ENCODE measurements at regions not wholly inside any gene's neighbourhood (a gene's known extent, or its start where the extent isn't known, plus 50 kb on each side); places are given as distances from the start of the nearest gene placed in this dataset.

- no TSS peak for BruUV-seq (replicated peaks)
- no peak overlapping the region for H3K27ac ChIP-seq
- ChIA-PET POLR2A (ENCODE audit: unreplicated experiment) (no interaction called here), CTCF (no interaction called here)
- no peaks in the 10 kb centered on the region for H3K4me1 ChIP-seq (replicated peaks; ENCODE audit: insufficient read depth)
- H3K27me3 ChIP-seq (ENCODE audit: insufficient read depth, low read depth): no peaks in the 10 kb centered on the region
- no peak overlapping the region for H3K4me2 ChIP-seq
- no peaks in the 10 kb centered on the region for H3K36me3 ChIP-seq (ENCODE audit: low read depth)
- H3K9me2 ChIP-seq (ENCODE audit: insufficient read depth): no peaks in the 10 kb centered on the region
- H3K4me3 ChIP-seq: no peak overlapping the region
- no peaks in the 10 kb centered on the region for H3F3A ChIP-seq (ENCODE audit: insufficient read depth, low read depth)
- H2AFZ ChIP-seq: no peak overlapping the region
- no peaks in the 10 kb centered on the region for H4K20me1 ChIP-seq (ENCODE audit: insufficient read depth)
- TF ChIP-seq EZH2 (IDR thresholded peaks at IDR 0.05; ENCODE audit: low read depth): no peak
- TF ChIP-seq CTCF (conservative IDR thresholded peaks at IDR 0.05): no peak
- no peak for DNase-seq
- intact Hi-C loops (cut with micrococcal nuclease; ENCODE audit: unreplicated experiment): no loop called here
- H3K79me2 ChIP-seq (ENCODE audit: low read depth): no peaks in the 10 kb centered on the region
- no peaks in the 10 kb centered on the region for H3K9me3 ChIP-seq (ENCODE audit: insufficient read depth, low read depth)
Measured at GRCh38 chr11:100631316-100631715, 55.8 kb upstream of the ARHGAP42 start.

GRCh38 chr11:100632941-100633452 is 54.1 kb upstream of the ARHGAP42 start:
- Histone ChIP-seq H2AFZ (no peak overlapping the region), H3K27ac (no peak overlapping the region), H3K9me3 (ENCODE audit: insufficient read depth, low read depth) (no peaks in the 10 kb centered on the region), H3K79me2 (ENCODE audit: low read depth) (no peaks in the 10 kb centered on the region), H3F3A (ENCODE audit: insufficient read depth, low read depth) (no peaks in the 10 kb centered on the region), H3K4me1 (replicated peaks; ENCODE audit: insufficient read depth) (no peaks in the 10 kb centered on the region), H3K9me2 (ENCODE audit: insufficient read depth) (no peaks in the 10 kb centered on the region), H3K36me3 (ENCODE audit: low read depth) (no peaks in the 10 kb centered on the region), H3K27me3 (ENCODE audit: insufficient read depth, low read depth) (no peaks in the 10 kb centered on the region), H4K20me1 (ENCODE audit: insufficient read depth) (no peaks in the 10 kb centered on the region), H3K4me3 (no peak overlapping the region), H3K4me2 (no peak overlapping the region)
- intact Hi-C loops (cut with micrococcal nuclease; ENCODE audit: unreplicated experiment): no loop called here
- POLR2A ChIA-PET (ENCODE audit: unreplicated experiment): no interaction called here
- no peak for DNase-seq
- CTCF ChIA-PET: no interaction called here
- TF ChIP-seq EZH2 (IDR thresholded peaks at IDR 0.05; ENCODE audit: low read depth) (no peak), CTCF (conservative IDR thresholded peaks at IDR 0.05) (no peak)
- no TSS peak for BruUV-seq (replicated peaks)

GRCh38 chr11:100635194-100635593 is 51.9 kb upstream of the ARHGAP42 start:
- Histone ChIP-seq H3K4me1 (replicated peaks; ENCODE audit: insufficient read depth) (no peaks in the 10 kb centered on the region), H3K79me2 (ENCODE audit: low read depth) (no peaks in the 10 kb centered on the region), H3K9me2 (ENCODE audit: insufficient read depth) (no peaks in the 10 kb centered on the region), H3K27ac (no peak overlapping the region), H4K20me1 (ENCODE audit: insufficient read depth) (no peaks in the 10 kb centered on the region), H2AFZ (0 out of 2 replicates have a peak overlapping the region, but pooled peaks have one; percentile 9), H3K36me3 (ENCODE audit: low read depth) (no peaks in the 10 kb centered on the region), H3K4me3 (no peak overlapping the region), H3K9me3 (ENCODE audit: insufficient read depth, low read depth) (no peaks in the 10 kb centered on the region), H3K27me3 (ENCODE audit: insufficient read depth, low read depth) (no peaks in the 10 kb centered on the region), H3K4me2 (no peak overlapping the region), H3F3A (ENCODE audit: insufficient read depth, low read depth) (no peaks in the 10 kb centered on the region)
- DNase-seq: no peak
- ChIA-PET POLR2A (ENCODE audit: unreplicated experiment) (no interaction called here), CTCF (no interaction called here)
- TF ChIP-seq EZH2 (IDR thresholded peaks at IDR 0.05; ENCODE audit: low read depth): no peak
- TF ChIP-seq CTCF (conservative IDR thresholded peaks at IDR 0.05): no peak
- intact Hi-C loops (cut with micrococcal nuclease; ENCODE audit: unreplicated experiment): no loop called here
- BruUV-seq (replicated peaks): no TSS peak
